ENCODE measurements at regions not wholly inside any gene's neighbourhood (a gene's known extent, or its start where the extent isn't known, plus 50 kb on each side); places are given as distances from the start of the nearest gene placed in this dataset.

GRCh38 chr7:32298408-32299132 is 191.6 kb downstream of the LSM5 start:
- no peak overlapping the region for H3K4me3 ChIP-seq (replicated peaks in 1 of 2; ENCODE audit: low read depth in 1 of 2, low read length in 2 of 2)
- no peak overlapping the region for H3K9ac ChIP-seq (ENCODE audit: low read length)
- no peak for DNase-seq (ENCODE audit: low read depth, low spot score)
- no peak for ATAC-seq
- H3K4me1 ChIP-seq (ENCODE audit: control insufficient read depth in 1 of 2, insufficient read depth in 2 of 2, low read length in 2 of 2) = no peaks in the 10 kb centered on the region
- H3K27ac ChIP-seq (ENCODE audit: low read depth, low read length) = no peak overlapping the region
- H3K79me2 ChIP-seq (ENCODE audit: insufficient read depth, low read length) = no peaks in the 10 kb centered on the region
- no TSS peak for BruUV-seq (replicated peaks)
- no peaks in the 10 kb centered on the region for H4K20me1 ChIP-seq (ENCODE audit: insufficient read depth)
- H3K27me3 ChIP-seq (ENCODE audit: insufficient read depth, low read length) = peaks cover 37% of the 10 kb centered on the region
- CTCF ChIA-PET = no interaction called here
- POLR2A ChIA-PET = no interaction called here
- no peak overlapping the region for H3K4me2 ChIP-seq (ENCODE audit: low read length)
- intact Hi-C loops (cut with micrococcal nuclease) = no loop called here
- no peaks in the 10 kb centered on the region for H3K9me2 ChIP-seq (ENCODE audit: insufficient read depth)
- H3K9me3 ChIP-seq (ENCODE audit: control insufficient read depth in 1 of 2, insufficient read depth in 1 of 2, low read depth in 1 of 2, low read length in 2 of 2) = no peaks in the 10 kb centered on the region
- H2AFZ ChIP-seq (ENCODE audit: low read depth, low read length, poor library complexity, severe bottlenecking) = no peak overlapping the region
- RAD21 ChIA-PET (ENCODE audit: low non-redundant PET in 1 of 2, low total read pairs in 2 of 2, uncharacterized antibody in 2 of 2, unreplicated experiment in 2 of 2) = no interaction called here
- no peaks in the 10 kb centered on the region for H3K36me3 ChIP-seq (ENCODE audit: control insufficient read depth in 1 of 2, insufficient read depth in 2 of 2, low read length in 2 of 2)
- TF ChIP-seq CEBPB (IDR thresholded peaks at IDR 0.05; ENCODE audit: low read depth) (no peak), FOSL1 (IDR thresholded peaks at IDR 0.05; ENCODE audit: low read depth) (no peak), EGR1 (IDR thresholded peaks at IDR 0.05; ENCODE audit: low read depth) (no peak), CBX3 (IDR thresholded peaks at IDR 0.05; ENCODE audit: low read depth) (no peak), MAX (IDR thresholded peaks at IDR 0.05) (no peak), EZH2phosphoT487 (IDR thresholded peaks at IDR 0.05; ENCODE audit: borderline replicate concordance) (no peak), JUND (IDR thresholded peaks at IDR 0.05) (no peak), ZBTB33 (IDR thresholded peaks at IDR 0.05; ENCODE audit: extremely low read depth, insufficient replicate concordance, low read length) (no peak), REST (IDR thresholded peaks at IDR 0.05; ENCODE audit: low read depth) (no peak), ATF3 (IDR thresholded peaks at IDR 0.05) (no peak), EZH2 (IDR thresholded peaks at IDR 0.05) (no peak), ZFX (IDR thresholded peaks at IDR 0.05) (no peak), TCF7L2 (IDR thresholded peaks at IDR 0.05; ENCODE audit: borderline replicate concordance, extremely low read depth, insufficient read depth, insufficient read length) (no peak)

All from HCT116 (cell line).